ENCODE measurements at regions not wholly inside any gene's neighbourhood (a gene's known extent, or its start where the extent isn't known, plus 50 kb on each side); places are given as distances from the start of the nearest gene placed in this dataset.
"Not testable (repeated sequence)": the region's sequence is repeated elsewhere in the genome, so short reads cannot be mapped to it uniquely, and the experiment has no call there.

DNA sequence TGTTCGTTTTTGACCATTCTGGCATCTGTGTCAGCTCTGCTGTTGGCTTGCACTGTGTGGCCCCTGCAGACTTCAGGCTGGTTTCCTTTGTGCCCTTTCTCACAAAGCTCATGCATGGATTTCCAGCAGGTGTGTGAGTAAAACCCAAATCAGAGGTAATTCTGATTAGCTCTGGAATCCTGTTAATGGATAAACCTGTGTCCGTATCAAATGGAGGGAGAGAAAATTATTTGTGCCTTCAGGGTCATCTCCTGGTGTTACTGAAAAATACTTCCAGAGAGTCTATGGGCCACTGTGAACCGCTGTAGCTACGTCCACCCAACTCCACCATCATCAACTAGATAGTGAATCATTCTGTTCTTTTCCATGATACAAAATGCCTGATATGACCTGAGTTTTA lies 726.1 kb upstream of the TPTE start:
- H3K36me3 Mint-ChIP-seq (ENCODE audit: low read depth); intact Hi-C loops (cut with micrococcal nuclease); H3K4me3 Mint-ChIP-seq; H3K9me3 Mint-ChIP-seq; H3K4me1 Mint-ChIP-seq (ENCODE audit: low read depth); CTCF ChIA-PET; DNase-seq; H3K27ac Mint-ChIP-seq; H3K27me3 Mint-ChIP-seq (ENCODE audit: low read depth): not testable (repeated sequence)

- H3K9me3 Mint-ChIP-seq; H3K27ac Mint-ChIP-seq; H3K27me3 Mint-ChIP-seq (ENCODE audit: low read depth); CTCF ChIA-PET; H3K36me3 Mint-ChIP-seq (ENCODE audit: low read depth); H3K4me1 Mint-ChIP-seq (ENCODE audit: low read depth); DNase-seq; intact Hi-C loops (cut with micrococcal nuclease); H3K4me3 Mint-ChIP-seq: not testable (repeated sequence)
These were observed 725.1 kb upstream of the TPTE start for GRCh38 chr21:9796293-9796692.

DNA sequence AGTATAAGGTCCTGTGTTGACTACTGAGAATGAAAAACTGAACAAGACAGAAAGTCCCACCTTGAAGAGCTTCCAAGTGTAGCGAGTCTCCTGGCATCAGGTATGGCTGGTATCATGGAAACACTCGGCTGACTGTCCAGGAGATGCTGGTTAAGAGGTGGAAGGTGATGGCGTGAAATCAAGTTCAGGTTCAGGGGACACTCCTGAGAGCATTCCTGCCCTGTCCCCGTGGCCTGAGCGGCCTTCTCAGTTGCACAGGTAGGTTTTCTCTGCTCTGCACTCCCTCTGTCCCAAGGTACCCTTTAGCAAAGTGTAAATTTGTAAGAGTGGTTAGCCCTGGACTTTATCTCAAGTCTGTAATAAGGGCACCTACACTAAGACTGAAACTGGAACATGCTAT lies 713.7 kb upstream of the TPTE start:
- H3K36me3 Mint-ChIP-seq (ENCODE audit: low read depth); H3K27ac Mint-ChIP-seq; H3K27me3 Mint-ChIP-seq (ENCODE audit: low read depth); H3K4me3 Mint-ChIP-seq; intact Hi-C loops (cut with micrococcal nuclease); DNase-seq; CTCF ChIA-PET; H3K9me3 Mint-ChIP-seq; H3K4me1 Mint-ChIP-seq (ENCODE audit: low read depth): not testable (repeated sequence)

GRCh38 chr21:9811223-9812004 lies 710.0 kb upstream of the TPTE start:
- intact Hi-C loops (cut with micrococcal nuclease); H3K27ac Mint-ChIP-seq; DNase-seq; CTCF ChIA-PET; H3K4me3 Mint-ChIP-seq; H3K27me3 Mint-ChIP-seq (ENCODE audit: low read depth); H3K9me3 Mint-ChIP-seq; H3K4me1 Mint-ChIP-seq (ENCODE audit: low read depth); H3K36me3 Mint-ChIP-seq (ENCODE audit: low read depth): not testable (repeated sequence)

DNA sequence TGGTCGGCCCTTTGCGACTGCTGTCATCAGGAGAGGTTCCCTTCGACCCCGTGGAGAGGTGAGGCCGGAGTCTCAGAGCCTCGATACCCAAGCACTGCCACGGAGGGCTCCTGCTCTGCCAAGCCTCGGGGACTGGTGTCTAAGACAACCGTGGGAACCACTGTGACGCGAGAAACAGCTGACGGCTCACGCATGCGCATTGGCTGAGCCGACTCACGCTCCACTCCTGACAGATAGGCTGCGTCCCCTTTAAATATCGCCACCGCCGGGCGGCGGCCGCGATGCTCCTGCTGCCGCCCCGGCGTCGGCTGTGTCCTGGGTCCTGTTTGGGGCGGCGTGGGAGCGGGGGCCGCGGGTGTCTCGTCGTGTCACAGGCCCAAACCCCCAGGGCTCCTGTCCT lies 708.9 kb upstream of the TPTE start:
- H3K27me3 Mint-ChIP-seq (ENCODE audit: low read depth); H3K36me3 Mint-ChIP-seq (ENCODE audit: low read depth); intact Hi-C loops (cut with micrococcal nuclease); CTCF ChIA-PET; H3K4me1 Mint-ChIP-seq (ENCODE audit: low read depth); H3K27ac Mint-ChIP-seq; DNase-seq; H3K4me3 Mint-ChIP-seq; H3K9me3 Mint-ChIP-seq: not testable (repeated sequence)

DNA sequence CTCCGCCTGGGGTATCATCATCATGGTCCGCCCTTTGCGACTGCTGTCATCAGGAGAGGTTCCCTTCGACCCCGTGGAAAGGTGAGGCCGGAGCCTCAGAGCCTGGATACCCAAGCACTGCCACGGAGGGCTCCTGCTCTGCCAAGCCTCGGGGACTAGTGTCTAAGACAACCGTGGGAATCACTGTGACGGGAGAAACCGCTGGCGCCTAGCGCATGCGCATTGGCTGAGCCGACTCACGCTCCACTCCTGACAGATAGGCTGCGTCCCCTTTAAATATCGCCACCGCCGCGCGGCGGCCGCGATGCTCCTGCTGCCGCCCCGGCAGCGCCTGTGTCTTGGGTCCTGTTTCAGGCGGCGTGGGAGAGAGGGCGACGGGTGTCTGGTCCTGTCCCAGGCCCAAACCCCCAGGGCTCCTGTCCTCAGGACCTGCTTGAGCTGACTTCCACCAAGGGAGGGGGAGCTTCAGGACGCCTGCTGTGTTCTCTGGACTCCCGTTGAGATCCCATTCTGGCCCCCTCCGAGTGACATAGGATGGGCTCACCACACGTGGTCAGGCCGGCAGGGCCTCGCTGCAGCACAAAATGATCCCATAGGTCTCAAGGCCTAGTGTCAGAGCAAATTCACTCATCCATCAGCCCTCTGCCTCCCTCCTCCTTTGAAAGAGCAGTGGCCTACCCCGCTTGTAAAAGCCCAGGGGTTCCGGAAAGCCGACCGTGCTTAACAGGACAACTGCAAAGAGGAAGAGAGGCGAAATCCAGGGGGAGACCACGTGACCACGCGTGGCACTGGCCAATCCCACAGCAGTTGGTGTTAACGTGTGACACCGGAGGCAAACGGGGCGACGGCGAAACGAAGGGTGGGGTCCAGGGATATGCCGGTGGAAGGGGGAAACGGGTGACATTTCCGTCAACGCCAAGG lies 707.2 kb upstream of the TPTE start:
- CTCF ChIA-PET; H3K27ac Mint-ChIP-seq; DNase-seq; H3K27me3 Mint-ChIP-seq (ENCODE audit: low read depth); H3K36me3 Mint-ChIP-seq (ENCODE audit: low read depth); intact Hi-C loops (cut with micrococcal nuclease); H3K4me1 Mint-ChIP-seq (ENCODE audit: low read depth); H3K4me3 Mint-ChIP-seq; H3K9me3 Mint-ChIP-seq: not testable (repeated sequence)

GRCh38 chr21:9815181-9815789 lies 706.1 kb upstream of the TPTE start:
- CTCF ChIA-PET; intact Hi-C loops (cut with micrococcal nuclease); H3K36me3 Mint-ChIP-seq (ENCODE audit: low read depth); H3K4me1 Mint-ChIP-seq (ENCODE audit: low read depth); H3K27ac Mint-ChIP-seq; DNase-seq; H3K9me3 Mint-ChIP-seq; H3K4me3 Mint-ChIP-seq; H3K27me3 Mint-ChIP-seq (ENCODE audit: low read depth): not testable (repeated sequence)

GRCh38 chr21:9816734-9817334 lies 704.5 kb upstream of the TPTE start:
- CTCF ChIA-PET; H3K36me3 Mint-ChIP-seq (ENCODE audit: low read depth); H3K4me1 Mint-ChIP-seq (ENCODE audit: low read depth); H3K4me3 Mint-ChIP-seq; intact Hi-C loops (cut with micrococcal nuclease); H3K27me3 Mint-ChIP-seq (ENCODE audit: low read depth); H3K27ac Mint-ChIP-seq; H3K9me3 Mint-ChIP-seq; DNase-seq: not testable (repeated sequence)

DNA sequence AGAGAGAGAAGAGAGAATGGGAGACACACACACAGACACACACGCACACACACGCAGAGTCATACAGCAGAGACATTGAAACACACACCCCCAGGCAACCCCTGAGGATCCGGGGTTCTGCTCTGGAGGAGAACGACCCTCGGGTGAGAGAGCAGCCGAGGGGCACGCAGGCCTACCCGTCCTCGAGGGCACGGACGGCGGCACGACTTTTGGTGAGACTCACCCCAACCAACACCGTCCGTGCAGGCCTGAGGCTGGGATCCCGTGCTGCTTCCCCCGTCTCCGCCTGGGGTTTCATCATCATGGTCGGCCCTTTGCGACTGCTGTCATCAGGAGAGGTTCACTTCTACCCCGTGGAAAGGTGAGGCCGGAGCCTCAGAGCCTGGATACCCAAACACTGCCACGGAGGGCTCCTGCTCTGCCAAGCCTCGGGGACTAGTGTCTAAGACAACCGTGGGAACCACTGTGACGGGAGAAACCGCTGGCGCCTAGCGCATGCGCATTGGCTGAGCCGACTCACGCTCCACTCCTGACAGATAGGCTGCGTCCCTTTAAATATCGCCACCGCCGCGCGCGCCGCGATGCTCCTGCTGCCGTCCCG lies 703.4 kb upstream of the TPTE start:
- intact Hi-C loops (cut with micrococcal nuclease); H3K4me1 Mint-ChIP-seq (ENCODE audit: low read depth); DNase-seq; CTCF ChIA-PET; H3K27ac Mint-ChIP-seq; H3K27me3 Mint-ChIP-seq (ENCODE audit: low read depth); H3K36me3 Mint-ChIP-seq (ENCODE audit: low read depth); H3K4me3 Mint-ChIP-seq; H3K9me3 Mint-ChIP-seq: not testable (repeated sequence)

- H3K27ac Mint-ChIP-seq; H3K9me3 Mint-ChIP-seq; H3K27me3 Mint-ChIP-seq (ENCODE audit: low read depth); CTCF ChIA-PET; H3K4me1 Mint-ChIP-seq (ENCODE audit: low read depth); intact Hi-C loops (cut with micrococcal nuclease); H3K36me3 Mint-ChIP-seq (ENCODE audit: low read depth); DNase-seq; H3K4me3 Mint-ChIP-seq: not testable (repeated sequence)
These were observed 701.7 kb upstream of the TPTE start for GRCh38 chr21:9819549-9820192.

DNA sequence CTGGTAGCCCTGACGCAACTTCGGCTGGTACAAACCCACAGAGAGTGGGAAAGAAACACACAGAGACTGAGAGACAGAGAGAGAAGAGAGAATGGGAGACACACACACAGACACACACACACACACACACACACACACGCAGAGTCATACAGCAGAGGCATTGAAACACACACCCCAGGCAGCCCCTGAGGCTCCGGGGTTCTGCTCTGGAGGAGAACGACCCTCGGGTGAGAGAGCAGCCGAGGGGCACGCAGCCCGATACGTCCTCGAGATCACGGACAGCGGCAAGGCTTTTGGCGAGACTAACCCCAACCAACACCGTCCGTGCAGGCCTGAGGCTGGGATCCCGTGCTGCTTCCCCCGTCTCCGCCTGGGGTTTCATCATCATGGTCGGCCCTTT lies 700.8 kb upstream of the TPTE start:
- H3K27ac Mint-ChIP-seq; H3K27me3 Mint-ChIP-seq (ENCODE audit: low read depth); H3K4me1 Mint-ChIP-seq (ENCODE audit: low read depth); intact Hi-C loops (cut with micrococcal nuclease); DNase-seq; CTCF ChIA-PET; H3K4me3 Mint-ChIP-seq; H3K9me3 Mint-ChIP-seq; H3K36me3 Mint-ChIP-seq (ENCODE audit: low read depth): not testable (repeated sequence)

DNA sequence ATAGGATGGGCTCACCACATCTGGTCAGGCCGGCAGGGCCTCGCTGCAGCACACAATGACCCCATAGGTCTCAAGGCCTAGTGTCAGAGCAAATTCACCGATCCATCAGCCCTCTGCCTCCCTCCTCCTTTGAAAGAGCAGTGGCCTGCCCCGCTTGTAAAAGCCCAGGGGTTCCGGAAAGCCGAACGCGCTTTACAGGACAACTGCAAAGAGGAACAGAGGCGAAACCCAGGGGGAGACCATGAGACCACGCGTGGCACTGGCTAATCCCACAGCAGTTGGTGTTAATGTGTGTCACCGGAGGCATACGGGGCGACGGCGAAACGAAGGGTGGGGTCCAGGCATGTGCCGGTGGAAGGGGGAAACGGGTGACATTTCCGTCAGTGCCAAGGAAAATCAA lies 699.9 kb upstream of the TPTE start:
- DNase-seq; intact Hi-C loops (cut with micrococcal nuclease); H3K27ac Mint-ChIP-seq; H3K9me3 Mint-ChIP-seq; H3K36me3 Mint-ChIP-seq (ENCODE audit: low read depth); CTCF ChIA-PET; H3K4me3 Mint-ChIP-seq; H3K27me3 Mint-ChIP-seq (ENCODE audit: low read depth); H3K4me1 Mint-ChIP-seq (ENCODE audit: low read depth): not testable (repeated sequence)
